Transverse colon (tissue), 4 donors: ENCODE measurements at regions not wholly inside any gene's neighbourhood (a gene's known extent, or its start where the extent isn't known, plus 50 kb on each side); places are given as distances from the start of the nearest gene placed in this dataset.

ENCODE experiments used
- DNase-seq: peaks from one replicate; pipeline ENCODE4 v3.0.0-alpha.2; 2019
- H3K27ac ChIP-seq, 4 donors: fragments of 200-600 bp; sonication (generic); 2 replicates each; pipeline ENCODE4 v1.5.1; 2016 to 2018; ENCODE audit warnings: inconsistent platforms in 4 of 4
- H3K27me3 ChIP-seq: fragments of 200-600 bp; sonication (generic); 2 replicates; pipeline ENCODE4 v1.5.1; 2017; ENCODE audit warnings: inconsistent platforms
- H3K36me3 ChIP-seq, 4 donors: fragments of 200-600 bp; sonication (generic); 2 replicates each; pipeline ENCODE4 v1.5.1; 2017 to 2019; ENCODE audit warnings: inconsistent platforms in 4 of 4
- H3K4me1 ChIP-seq, 4 donors: fragments of 200-600 bp; sonication (generic); 2 replicates each; pipeline ENCODE4 v1.5.1; 2017 to 2020; ENCODE audit warnings: inconsistent platforms in 4 of 4
- H3K4me3 ChIP-seq, 4 donors: fragments of 200-600 bp; sonication (generic); 1 replicate in 1 of 4; 2 replicates in 3 of 4; pipeline versions ENCODE4 v1.5.1 to v1.6.1; 2017 to 2019; ENCODE audit warnings: inconsistent platforms in 4 of 4
- H3K9me3 ChIP-seq, 2 donors: fragments of 200-600 bp; sonication (generic); 2 replicates each; pipeline ENCODE4 v1.5.1; 2017 to 2019; ENCODE audit warnings: inconsistent platforms in 2 of 2
- CTCF ChIP-seq, 5 experiments: fragments of 200-600 bp in 3 of 5; fragments of 450-650 bp in 2 of 5; sonication (generic) in 3 of 5; IDR thresholded peaks; 1 replicate in 2 of 5; 2 replicates in 3 of 5; pipeline ENCODE4 v1.5.1; 2016 to 2017; ENCODE audit warnings: antibody characterized with exemption in 5 of 5, inconsistent platforms in 3 of 5, mild to moderate bottlenecking in 2 of 5, moderate library complexity in 1 of 5
- EP300 ChIP-seq: sonication (generic); formaldehyde crosslinking; IDR thresholded peaks from one replicate; pipeline ENCODE4 v1.6.1; 2017; ENCODE audit warnings: antibody characterized with exemption, low read depth
- POLR2A ChIP-seq: fragments of 450-650 bp; IDR thresholded peaks from one replicate; pipeline ENCODE4 v1.6.1; 2016; ENCODE audit warnings: antibody characterized with exemption, mild to moderate bottlenecking, moderate library complexity
- POLR2AphosphoS5 ChIP-seq, 3 donors: sonication (generic); formaldehyde crosslinking; IDR thresholded peaks; one replicate each; pipeline ENCODE4 v1.6.1; 2016; ENCODE audit warnings: antibody characterized with exemption in 3 of 3
- WGBS, 2 donors: methylation state at CpG; one replicate each; pipeline ENCODE4 v1.1.5; 2018; ENCODE audit warnings: low coverage in 1 of 2; 5-methylcytosine and 5-hydroxymethylcytosine counted together
- in situ Hi-C, 4 donors: fragments of 200-750 bp; cut with MboI; loops; one replicate each; pipeline versions ENCODE4 v1.15.0 to v1.15.1; 2017; ENCODE audit warnings: low sequenced_read_pairs in 3 of 4, low pct_ligation_motif_present in 1 of 4, low pct_unique_long_range_greater_than_20kb in 1 of 4
- intact Hi-C: fragments of 100-400 bp; cut with DNase I; formaldehyde crosslinking; loops from one replicate; pipeline ENCODE4 v1.15.1; 2023; ENCODE audit warnings: low total_unique reads

- Histone ChIP-seq H3K27me3 (peaks cover 14% of the 10 kb centered on the region), H3K9me3 (no peaks in the 10 kb centered on the region), H3K4me1 (no peaks in the 10 kb centered on the region), H3K4me3 (no peak overlapping the region), H3K27ac (no peak overlapping the region), H3K36me3 (no peaks in the 10 kb centered on the region)
- no peak for TF ChIP-seq POLR2AphosphoS5 (IDR thresholded peaks at IDR 0.05)
- TF ChIP-seq EP300: no peak
- no peak for TF ChIP-seq CTCF (IDR thresholded peaks at IDR 0.05)
- TF ChIP-seq POLR2A: no peak
- intact Hi-C loops: no loop called here
- no peak for DNase-seq
- in situ Hi-C loops: no loop called here
- 46 to 78% methylated on average over 2 to 4 of the region's 4 CpGs for WGBS, 2 donors
Measured at GRCh38 chr20:48406498-48406897, 421.3 kb downstream of the PREX1 start.

- no peak for DNase-seq
- peaks cover 14% of the 10 kb centered on the region for H3K27me3 ChIP-seq
- no peaks in the 10 kb centered on the region for H3K9me3 ChIP-seq
- no peaks in the 10 kb centered on the region for H3K36me3 ChIP-seq
- 75% methylated on average over 13 of the region's 13 CpGs; no CpG with 5 or more reads in 1 of the 2 donors for WGBS, 2 donors
- in situ Hi-C loops: no loop called here
- intact Hi-C loops: no loop called here
- H3K4me3 ChIP-seq: no peak overlapping the region
- no peaks in the 10 kb centered on the region for H3K4me1 ChIP-seq
- TF ChIP-seq POLR2A (no peak), POLR2AphosphoS5 (IDR thresholded peaks at IDR 0.05) (no peak), EP300 (no peak), CTCF (IDR thresholded peaks at IDR 0.05) (no peak)
- no peak overlapping the region for H3K27ac ChIP-seq
Measured at GRCh38 chr20:48405909-48406308, 421.9 kb downstream of the PREX1 start.

GRCh38 chr20:48404598-48404997, 423.2 kb downstream of the PREX1 start:
- H3K4me1 ChIP-seq: no peaks in the 10 kb centered on the region
- in situ Hi-C loops: no loop called here
- no peak for DNase-seq
- peaks cover 9% of the 10 kb centered on the region for H3K27me3 ChIP-seq
- 74 to 80% methylated on average over 3 to 5 of the region's 5 CpGs for WGBS, 2 donors
- no peak for TF ChIP-seq POLR2AphosphoS5 (IDR thresholded peaks at IDR 0.05)
- TF ChIP-seq CTCF (IDR thresholded peaks at IDR 0.05): peak in 1 of 5 experiments; percentile 6
- no peak overlapping the region for H3K27ac ChIP-seq
- no peaks in the 10 kb centered on the region for H3K36me3 ChIP-seq
- no peak overlapping the region for H3K4me3 ChIP-seq
- no peaks in the 10 kb centered on the region for H3K9me3 ChIP-seq
- intact Hi-C loops: no loop called here

GRCh38 chr20:48403167-48403761, 424.5 kb downstream of the PREX1 start:
- Histone ChIP-seq H3K27me3 (peaks cover 3% of the 10 kb centered on the region), H3K4me3 (no peak overlapping the region), H3K36me3 (no peaks in the 10 kb centered on the region), H3K4me1 (no peaks in the 10 kb centered on the region), H3K27ac (no peak overlapping the region), H3K9me3 (no peaks in the 10 kb centered on the region)
- TF ChIP-seq POLR2A: no peak
- TF ChIP-seq POLR2AphosphoS5 (IDR thresholded peaks at IDR 0.05): no peak
- TF ChIP-seq EP300: no peak
- no peak for TF ChIP-seq CTCF (IDR thresholded peaks at IDR 0.05)
- intact Hi-C loops: no loop called here
- in situ Hi-C loops: no loop called here
- WGBS, 2 donors: 53% methylated on average over 7 of the region's 7 CpGs; no CpG with 5 or more reads in 1 of the 2 donors
- DNase-seq: no peak
